GM12875 (cell line): ENCODE measurements at regions not wholly inside any gene's neighbourhood (a gene's known extent, or its start where the extent isn't known, plus 50 kb on each side); places are given as distances from the start of the nearest gene placed in this dataset.

Experiments
- H3K4me3 ChIP-seq: one replicate; pipeline ENCODE4 v1.5.1; 2011; ENCODE audit warnings: low read depth, low read length, control low read depth
- TF ChIP-seq, protein P1 (sequence below): IDR thresholded peaks from 2 replicates; pipeline ENCODE4 v1.5.1; 2011; ENCODE audit warnings: low read depth, mild to moderate bottlenecking, control low read depth, inconsistent platforms, low read length, moderate library complexity, borderline replicate concordance; ENCODE audit not compliant: insufficient read depth

DNA sequence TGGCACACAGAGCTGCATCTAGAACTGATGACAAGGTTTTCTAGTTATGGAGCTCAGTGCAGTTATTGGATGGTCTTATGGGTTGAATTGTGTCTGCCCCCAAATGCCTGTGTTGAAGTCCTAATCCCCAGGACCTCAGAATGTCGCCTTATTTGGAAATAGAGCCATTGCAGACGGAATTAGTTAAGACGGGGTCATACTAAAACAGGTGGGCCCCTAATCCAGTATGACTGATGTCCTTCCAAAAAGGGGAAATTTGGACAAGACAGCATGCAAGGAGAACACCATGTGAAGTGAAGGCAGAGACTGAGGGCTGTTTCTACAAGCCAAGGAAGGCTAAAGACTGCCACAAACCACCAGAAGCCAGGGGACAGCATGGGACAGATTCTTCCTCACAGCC is 148.7 kb downstream of the KCTD12 start:
- no peak overlapping the region for H3K4me3 ChIP-seq
- TF ChIP-seq, protein P1, sequence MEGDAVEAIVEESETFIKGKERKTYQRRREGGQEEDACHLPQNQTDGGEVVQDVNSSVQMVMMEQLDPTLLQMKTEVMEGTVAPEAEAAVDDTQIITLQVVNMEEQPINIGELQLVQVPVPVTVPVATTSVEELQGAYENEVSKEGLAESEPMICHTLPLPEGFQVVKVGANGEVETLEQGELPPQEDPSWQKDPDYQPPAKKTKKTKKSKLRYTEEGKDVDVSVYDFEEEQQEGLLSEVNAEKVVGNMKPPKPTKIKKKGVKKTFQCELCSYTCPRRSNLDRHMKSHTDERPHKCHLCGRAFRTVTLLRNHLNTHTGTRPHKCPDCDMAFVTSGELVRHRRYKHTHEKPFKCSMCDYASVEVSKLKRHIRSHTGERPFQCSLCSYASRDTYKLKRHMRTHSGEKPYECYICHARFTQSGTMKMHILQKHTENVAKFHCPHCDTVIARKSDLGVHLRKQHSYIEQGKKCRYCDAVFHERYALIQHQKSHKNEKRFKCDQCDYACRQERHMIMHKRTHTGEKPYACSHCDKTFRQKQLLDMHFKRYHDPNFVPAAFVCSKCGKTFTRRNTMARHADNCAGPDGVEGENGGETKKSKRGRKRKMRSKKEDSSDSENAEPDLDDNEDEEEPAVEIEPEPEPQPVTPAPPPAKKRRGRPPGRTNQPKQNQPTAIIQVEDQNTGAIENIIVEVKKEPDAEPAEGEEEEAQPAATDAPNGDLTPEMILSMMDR, result no peak

DNA sequence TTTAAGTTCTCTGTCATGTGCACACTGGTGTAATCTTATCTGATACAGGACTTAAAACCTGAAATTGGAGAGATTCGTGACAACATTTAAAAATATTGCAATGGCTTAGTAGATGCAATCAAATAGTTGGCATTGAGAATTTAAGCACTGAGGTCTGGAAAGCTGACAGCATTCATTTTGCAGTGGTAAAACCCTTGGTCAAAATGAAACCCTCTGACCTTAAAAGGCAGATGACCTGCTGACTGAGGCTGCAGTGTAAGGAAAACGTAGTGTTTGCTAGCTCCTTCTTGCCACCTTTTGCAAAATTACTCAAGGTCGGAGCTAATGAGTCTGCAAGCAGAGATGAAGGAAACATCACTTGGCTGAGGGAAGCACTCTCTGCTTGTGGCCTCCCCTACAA is 150.6 kb downstream of the KCTD12 start:
- TF ChIP-seq, protein P1, result no peak
- H3K4me3 ChIP-seq, result no peak overlapping the region

DNA sequence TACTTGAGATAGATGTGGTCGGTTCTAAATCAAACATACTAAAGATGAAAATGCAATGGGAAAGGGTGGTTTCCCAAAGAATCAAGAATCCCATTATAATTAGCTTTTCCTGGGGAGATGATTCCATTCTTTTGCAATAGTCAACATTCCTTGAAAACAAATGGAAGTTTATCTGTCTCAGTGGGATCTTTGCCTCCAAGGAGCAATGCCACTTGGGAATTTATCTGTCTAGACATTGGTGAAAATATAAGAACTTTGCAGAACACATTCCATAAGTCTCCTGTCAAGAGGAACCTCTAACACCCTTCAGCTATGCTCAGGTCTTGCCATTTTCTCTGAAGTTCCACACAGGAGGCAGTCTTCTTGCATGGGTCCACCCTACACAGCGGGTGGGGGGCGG is 152.5 kb downstream of the KCTD12 start:
- no peak overlapping the region for H3K4me3 ChIP-seq
- TF ChIP-seq, protein P1, result no peak

DNA sequence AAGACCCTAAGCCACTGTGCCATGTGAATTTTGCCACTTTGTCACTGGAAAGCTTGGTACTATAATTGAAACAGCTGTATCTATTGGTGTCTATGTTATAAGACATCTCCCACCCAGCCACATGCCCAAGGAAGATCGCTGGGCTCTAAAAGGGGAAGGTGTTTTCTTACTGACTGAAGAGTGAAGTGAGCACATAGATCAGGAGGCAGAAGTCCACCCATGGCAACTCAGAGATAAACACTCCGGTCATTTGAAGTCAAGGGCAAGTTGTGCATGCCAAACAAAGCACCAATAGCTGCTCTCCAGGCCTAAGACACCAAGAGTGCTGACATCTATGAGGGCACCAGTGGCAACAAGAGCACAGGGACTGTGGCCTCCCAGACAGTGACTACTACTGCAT is 153.8 kb downstream of the KCTD12 start:
- H3K4me3 ChIP-seq, result no peak overlapping the region
- TF ChIP-seq, protein P1, result no peak

DNA sequence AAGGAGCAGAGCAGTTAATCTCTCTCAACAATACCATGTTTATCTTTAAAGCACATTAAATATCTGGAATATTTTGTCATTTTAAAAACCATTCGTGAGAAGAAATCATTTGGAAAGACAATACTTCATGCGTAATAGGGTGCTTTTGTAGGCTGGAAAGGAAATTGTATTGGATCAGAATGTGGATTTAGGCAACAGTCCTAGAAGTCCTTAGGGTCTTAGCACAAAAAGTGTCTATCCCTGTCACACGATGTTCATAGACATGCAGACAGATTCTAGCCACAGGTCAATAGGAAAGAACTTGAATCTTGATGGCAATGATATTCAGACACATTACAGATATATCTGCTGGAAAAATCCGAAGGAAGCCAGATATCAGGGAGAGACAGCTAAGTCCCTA is 156.0 kb downstream of the KCTD12 start:
- TF ChIP-seq, protein P1, result no peak
- H3K4me3 ChIP-seq, result no peak overlapping the region

DNA sequence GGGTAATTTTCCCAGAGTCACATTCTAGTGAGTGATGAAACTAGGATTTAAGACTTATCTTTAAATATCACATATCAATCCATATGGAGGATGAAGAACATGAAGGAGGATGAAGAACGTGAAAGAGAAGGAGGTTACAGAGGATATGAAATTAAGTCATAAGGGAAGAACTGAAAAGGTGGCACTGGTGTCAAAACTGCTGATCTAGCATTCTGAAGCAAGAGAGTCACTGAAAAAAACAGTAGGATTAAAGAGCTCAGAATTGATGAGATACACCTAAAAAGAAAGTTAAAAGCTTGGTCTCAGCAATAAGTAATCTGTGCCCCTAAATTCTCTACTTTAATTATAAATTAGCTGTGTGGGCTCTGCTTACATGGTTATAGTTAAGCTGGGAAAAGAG is 156.5 kb downstream of the KCTD12 start:
- H3K4me3 ChIP-seq, result no peak overlapping the region
- TF ChIP-seq, protein P1, result no peak

DNA sequence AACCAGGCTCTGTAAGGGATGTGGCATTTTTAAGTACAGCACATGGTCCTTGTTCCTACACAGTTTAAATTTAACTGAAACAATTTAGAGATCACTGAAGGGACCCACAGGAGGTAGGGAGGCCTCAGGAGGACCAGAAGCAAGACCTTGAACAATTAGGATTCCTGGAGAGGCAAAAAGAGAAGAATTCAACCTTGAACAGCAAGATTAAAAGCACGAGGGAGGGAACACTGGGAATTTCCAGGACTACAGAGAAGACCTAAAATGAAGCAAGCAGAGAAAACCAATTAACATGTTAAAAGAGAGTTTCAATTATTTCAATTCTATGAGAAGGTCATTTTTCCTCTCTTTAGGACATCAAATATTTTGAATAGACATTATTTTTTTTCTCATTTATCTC is 160.3 kb downstream of the KCTD12 start:
- no peak overlapping the region for H3K4me3 ChIP-seq
- TF ChIP-seq, protein P1, result no peak
